ENCODE measurements at regions not wholly inside any gene's neighbourhood (a gene's known extent, or its start where the extent isn't known, plus 50 kb on each side); places are given as distances from the start of the nearest gene placed in this dataset.
A peak's percentile ranks its signal among the peaks of the same experiment; 100 is the strongest.

GRCh38 chr10:8331896-8332729 lies 277.6 kb downstream of the GATA3 start:
- no peak for TF ChIP-seq CTCF (IDR thresholded peaks at IDR 0.05; ENCODE audit: extremely low read depth, insufficient read depth, missing control alignments)
- DNase-seq (ENCODE audit: low spot score), result peak; percentile 71
- in situ Hi-C loops (cut with MboI; ENCODE audit: low pct_unique_long_range_greater_than_20kb, low sequenced_read_pairs, unreplicated experiment), result no loop called here

- DNase-seq (ENCODE audit: low spot score), result no peak
- in situ Hi-C loops (cut with MboI; ENCODE audit: low pct_unique_long_range_greater_than_20kb, low sequenced_read_pairs, unreplicated experiment), result no loop called here
- TF ChIP-seq CTCF (IDR thresholded peaks at IDR 0.05; ENCODE audit: extremely low read depth, insufficient read depth, missing control alignments), result no peak
Observed at GRCh38 chr10:8332730-8333111, 278.2 kb downstream of the GATA3 start.

GRCh38 chr10:8334631-8335030 lies 280.1 kb downstream of the GATA3 start:
- in situ Hi-C loops (cut with MboI; ENCODE audit: low pct_unique_long_range_greater_than_20kb, low sequenced_read_pairs, unreplicated experiment), result no loop called here
- no peak for DNase-seq (ENCODE audit: low spot score)

GRCh38 chr10:8336629-8337331 lies 282.3 kb downstream of the GATA3 start:
- in situ Hi-C loops (cut with MboI; ENCODE audit: low pct_unique_long_range_greater_than_20kb, low sequenced_read_pairs, unreplicated experiment), result no loop called here
- no peak for DNase-seq (ENCODE audit: low spot score)

More at GRCh38 chr10:8334631-8335030, 280.1 kb downstream of the GATA3 start:
- no peak for TF ChIP-seq CTCF (IDR thresholded peaks at IDR 0.05; ENCODE audit: extremely low read depth, insufficient read depth, missing control alignments)

GRCh38 chr10:8337332-8337651 lies 282.8 kb downstream of the GATA3 start:
- no peak for DNase-seq (ENCODE audit: low spot score)
- no peak for TF ChIP-seq CTCF (IDR thresholded peaks at IDR 0.05; ENCODE audit: extremely low read depth, insufficient read depth, missing control alignments)
- in situ Hi-C loops (cut with MboI; ENCODE audit: low pct_unique_long_range_greater_than_20kb, low sequenced_read_pairs, unreplicated experiment), result no loop called here

More at GRCh38 chr10:8336629-8337331, 282.3 kb downstream of the GATA3 start:
- TF ChIP-seq CTCF (IDR thresholded peaks at IDR 0.05; ENCODE audit: extremely low read depth, insufficient read depth, missing control alignments), result no peak

- TF ChIP-seq CTCF (IDR thresholded peaks at IDR 0.05; ENCODE audit: extremely low read depth, insufficient read depth, missing control alignments), result no peak
- in situ Hi-C loops (cut with MboI; ENCODE audit: low pct_unique_long_range_greater_than_20kb, low sequenced_read_pairs, unreplicated experiment), result no loop called here
- DNase-seq (ENCODE audit: low spot score), result no peak
Observed at GRCh38 chr10:8338177-8338766, 283.8 kb downstream of the GATA3 start.

Data from GM13977 (cell line).